Heart left ventricle (tissue), 16 donors: ENCODE measurements at regions not wholly inside any gene's neighbourhood (a gene's known extent, or its start where the extent isn't known, plus 50 kb on each side); places are given as distances from the start of the nearest gene placed in this dataset.

ENCODE experiments used
- ATAC-seq, 4 donors: fragments of 200-7000 bp; cut with Tn5 transposase; one replicate each; pipeline ENCODE4 v1.9.1; 2020 to 2022; ENCODE audit warnings: moderate library complexity in 4 of 4, mild to moderate bottlenecking in 3 of 4, moderate number of reproducible peaks in 1 of 4
- DNase-seq, 5 donors: peaks; one replicate each; pipeline ENCODE4 v3.0.0-alpha.2; 2020
- H3K27ac ChIP-seq, 12 donors: fragments of 200-600 bp; sonication (generic) in 4 of 12; one replicate each; pipeline versions ENCODE4 v1.5.0 to v1.8.0; 2016 to 2022; ENCODE audit warnings: mild to moderate bottlenecking in 2 of 12
- H3K27me3 ChIP-seq, 9 donors: fragments of 200-600 bp; sonication (generic) in 2 of 9; one replicate each; pipeline versions ENCODE4 v1.5.1 to v1.8.0; 2016 to 2022; ENCODE audit warnings: mild to moderate bottlenecking in 3 of 9
- H3K36me3 ChIP-seq, 9 donors: fragments of 200-600 bp; sonication (generic) in 2 of 9; one replicate each; pipeline versions ENCODE4 v1.5.0 to v1.8.0; 2018 to 2022; ENCODE audit warnings: mild to moderate bottlenecking in 2 of 9
- H3K4me1 ChIP-seq, 12 donors: fragments of 200-600 bp; sonication (generic) in 4 of 12; one replicate each; pipeline versions ENCODE4 v1.5.0 to v1.8.0; 2016 to 2022; ENCODE audit warnings: mild to moderate bottlenecking in 3 of 12
- H3K4me3 ChIP-seq, 12 donors: fragments of 200-600 bp; sonication (generic) in 4 of 12; one replicate each; pipeline versions ENCODE4 v1.5.0 to v1.8.0; 2017 to 2022; ENCODE audit warnings: mild to moderate bottlenecking in 9 of 12, moderate library complexity in 4 of 12
- H3K9me3 ChIP-seq, 12 donors: fragments of 200-600 bp; sonication (generic) in 4 of 12; one replicate each; pipeline versions ENCODE4 v1.5.0 to v1.8.0; 2016 to 2022; ENCODE audit warnings: mild to moderate bottlenecking in 1 of 12
- POLR2A ChIP-seq, 2 donors: fragments of 450-650 bp; IDR thresholded peaks; one replicate each; pipeline ENCODE4 v1.6.1; 2017; ENCODE audit warnings: antibody characterized with exemption in 2 of 2, mild to moderate bottlenecking in 2 of 2, moderate library complexity in 2 of 2
- WGBS, 4 donors: extraction: QIAGEN DNeasy Blood & Tissue Kit in 2 of 4; methylation state at CpG; one replicate each; pipeline versions ENCODE4 v1.1.5 to v1.1.7; 2013 to 2018; 5-methylcytosine and 5-hydroxymethylcytosine counted together
- intact Hi-C, 10 donors: fragments of 100-400 bp; cut with DNase I; formaldehyde crosslinking; loops; one replicate each; pipeline versions ENCODE4 v1.11.1 to v1.14.2; 2022
- TF ChIP-seq, protein P1 (sequence below), 12 donors: fragments of 200-600 bp; sonication (generic) in 4 of 12; IDR thresholded peaks; one replicate each; pipeline versions ENCODE4 v1.5.0 to v1.8.0; 2018 to 2022; ENCODE audit warnings: antibody characterized with exemption in 12 of 12, mild to moderate bottlenecking in 5 of 12
- donor health status: ischemic (EF 13 %, LVEDD 7.1; RV severe dilation, severe dysfunction).
- donor health status: healthy with polysubstance abuse.
- donor health status: DM: no; HTN: yes; CAD: no.
- donor health status: DM: no; HTN: no; CAD: no.
- donor health status: ischemic (EF 25% LVEDD 6.9; RV normal size, moderate dysfunction).
- donor health status: ischemic (EF 25% LVEDD 5.7; RV mildly dilated, moderate dysfunction).
- donor health status: healthy.
- donor health status: DM: yes; HTN: yes; CAD: no.
- donor health status: ischemic (EF 35%, LVEDD 5.7; RV mildly dilated, moderate dysfunction).
- donor health status: nonischemic (EF 11% LVEDD 7.7; RV severe dilation, severe dysfunction).
- donor health status: DM: yes; HTN: yes; CAD: no.
- donor health status: PGD.
- donor health status: ischemic (EF 29% LVEDD 5.4; RV normal size, mild dysfunction).
- donor health status: nonischemic (EF 23%, LVEDD 6.1; RV moderate dilation, normal function).

GRCh38 chrX:10929747-10930146 lies 181.4 kb upstream of the HCCS start:
- no peaks in the 10 kb centered on the region for H3K36me3 ChIP-seq
- H3K27me3 ChIP-seq = no peaks in the 10 kb centered on the region
- no peak overlapping the region for H3K27ac ChIP-seq
- intact Hi-C loops = no loop called here
- WGBS, 4 donors = 67 to 78% (median 72%) methylated on average over 4 of the region's 4 CpGs
- TF ChIP-seq, protein P1, sequence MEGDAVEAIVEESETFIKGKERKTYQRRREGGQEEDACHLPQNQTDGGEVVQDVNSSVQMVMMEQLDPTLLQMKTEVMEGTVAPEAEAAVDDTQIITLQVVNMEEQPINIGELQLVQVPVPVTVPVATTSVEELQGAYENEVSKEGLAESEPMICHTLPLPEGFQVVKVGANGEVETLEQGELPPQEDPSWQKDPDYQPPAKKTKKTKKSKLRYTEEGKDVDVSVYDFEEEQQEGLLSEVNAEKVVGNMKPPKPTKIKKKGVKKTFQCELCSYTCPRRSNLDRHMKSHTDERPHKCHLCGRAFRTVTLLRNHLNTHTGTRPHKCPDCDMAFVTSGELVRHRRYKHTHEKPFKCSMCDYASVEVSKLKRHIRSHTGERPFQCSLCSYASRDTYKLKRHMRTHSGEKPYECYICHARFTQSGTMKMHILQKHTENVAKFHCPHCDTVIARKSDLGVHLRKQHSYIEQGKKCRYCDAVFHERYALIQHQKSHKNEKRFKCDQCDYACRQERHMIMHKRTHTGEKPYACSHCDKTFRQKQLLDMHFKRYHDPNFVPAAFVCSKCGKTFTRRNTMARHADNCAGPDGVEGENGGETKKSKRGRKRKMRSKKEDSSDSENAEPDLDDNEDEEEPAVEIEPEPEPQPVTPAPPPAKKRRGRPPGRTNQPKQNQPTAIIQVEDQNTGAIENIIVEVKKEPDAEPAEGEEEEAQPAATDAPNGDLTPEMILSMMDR (IDR thresholded peaks at IDR 0.05) = no peak
- TF ChIP-seq POLR2A (IDR thresholded peaks at IDR 0.05) = no peak
- peaks cover 0 to 9% (median 0%) of the 10 kb centered on the region in 12 donors for H3K9me3 ChIP-seq
- no peak overlapping the region for H3K4me3 ChIP-seq
- ATAC-seq (no peak), DNase-seq (no peak)
- no peaks in the 10 kb centered on the region for H3K4me1 ChIP-seq

GRCh38 chrX:10930151-10930550 lies 181.0 kb upstream of the HCCS start:
- TF ChIP-seq, protein P1 (IDR thresholded peaks at IDR 0.05) = no peak
- TF ChIP-seq POLR2A (IDR thresholded peaks at IDR 0.05) = no peak
- WGBS, 4 donors = 58 to 97% (median 73%) methylated on average over 1 of the region's 1 CpG
- H3K36me3 ChIP-seq = no peaks in the 10 kb centered on the region
- peaks cover 0 to 9% (median 0%) of the 10 kb centered on the region in 12 donors for H3K9me3 ChIP-seq
- no peaks in the 10 kb centered on the region for H3K4me1 ChIP-seq
- no peak for DNase-seq
- no peak overlapping the region for H3K4me3 ChIP-seq
- intact Hi-C loops = no loop called here
- ATAC-seq = no peak
- no peaks in the 10 kb centered on the region for H3K27me3 ChIP-seq
- no peak overlapping the region for H3K27ac ChIP-seq

DNA sequence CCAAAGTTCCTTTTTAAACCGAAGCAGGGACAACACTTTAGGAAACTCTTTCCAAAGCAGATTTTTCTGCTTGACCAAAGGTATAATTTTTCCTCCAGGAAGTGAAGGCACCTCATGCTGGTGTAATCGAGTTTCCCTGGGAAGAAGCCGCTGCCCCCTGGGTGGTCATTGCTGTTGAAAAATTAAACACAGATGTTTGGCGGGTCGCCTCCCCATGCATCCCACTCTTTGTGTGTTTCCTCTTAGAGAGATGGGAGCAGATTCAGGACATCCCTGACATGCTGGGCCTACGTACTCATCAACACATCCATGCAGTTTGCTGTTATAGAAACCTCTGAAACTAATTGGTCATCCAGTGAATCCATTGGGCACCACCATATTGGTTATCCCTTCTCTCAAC lies 179.2 kb upstream of the HCCS start:
- Histone ChIP-seq H3K4me3 (no peak overlapping the region), H3K4me1 (no peaks in the 10 kb centered on the region), H3K27me3 (no peaks in the 10 kb centered on the region), H3K27ac (no peak overlapping the region), H3K9me3 (peaks cover 0 to 9% (median 0%) of the 10 kb centered on the region in 12 donors), H3K36me3 (no peaks in the 10 kb centered on the region)
- DNase-seq (no peak), ATAC-seq (no peak)
- 70 to 90% (median 83%) methylated on average over 6 of the region's 6 CpGs for WGBS, 4 donors
- TF ChIP-seq, protein P1 (IDR thresholded peaks at IDR 0.05) = no peak
- TF ChIP-seq POLR2A (IDR thresholded peaks at IDR 0.05) = no peak
- intact Hi-C loops = no loop called here

GRCh38 chrX:10932842-10933440 lies 178.2 kb upstream of the HCCS start:
- Histone ChIP-seq H3K27me3 (no peaks in the 10 kb centered on the region), H3K27ac (no peak overlapping the region), H3K36me3 (no peaks in the 10 kb centered on the region), H3K9me3 (peaks cover 0 to 9% (median 0%) of the 10 kb centered on the region in 12 donors), H3K4me1 (no peaks in the 10 kb centered on the region), H3K4me3 (no peak overlapping the region)
- ATAC-seq (no peak), DNase-seq (no peak)
- WGBS, 4 donors = 61 to 71% (median 64%) methylated on average over 2 of the region's 2 CpGs
- TF ChIP-seq POLR2A (IDR thresholded peaks at IDR 0.05) = no peak
- TF ChIP-seq, protein P1 (IDR thresholded peaks at IDR 0.05) = no peak
- intact Hi-C loops = no loop called here
